ENCODE measurements at regions not wholly inside any gene's neighbourhood (a gene's known extent, or its start where the extent isn't known, plus 50 kb on each side); places are given as distances from the start of the nearest gene placed in this dataset.

DNA sequence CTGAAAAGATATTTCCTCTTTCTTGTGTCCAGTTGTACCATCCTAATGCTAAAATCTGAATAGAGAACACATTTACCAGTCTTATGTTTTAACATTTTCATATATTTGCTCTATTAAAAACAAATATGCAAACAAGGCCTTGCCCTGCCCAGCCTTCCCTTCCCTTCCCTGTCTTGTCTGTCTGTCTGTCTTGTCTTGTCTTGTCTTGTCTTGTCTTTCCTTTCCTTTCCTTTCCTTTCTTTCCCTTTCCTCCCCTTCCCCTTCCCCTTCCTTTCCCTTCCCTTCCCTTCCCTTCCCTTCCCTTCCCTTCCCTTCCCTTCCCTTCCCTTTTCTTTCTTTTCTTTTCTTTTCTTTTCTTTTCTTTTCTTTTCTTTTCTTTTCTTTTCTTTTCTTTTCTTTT lies 1103.5 kb downstream of the STIM2 start:
- TF ChIP-seq, protein P1, sequence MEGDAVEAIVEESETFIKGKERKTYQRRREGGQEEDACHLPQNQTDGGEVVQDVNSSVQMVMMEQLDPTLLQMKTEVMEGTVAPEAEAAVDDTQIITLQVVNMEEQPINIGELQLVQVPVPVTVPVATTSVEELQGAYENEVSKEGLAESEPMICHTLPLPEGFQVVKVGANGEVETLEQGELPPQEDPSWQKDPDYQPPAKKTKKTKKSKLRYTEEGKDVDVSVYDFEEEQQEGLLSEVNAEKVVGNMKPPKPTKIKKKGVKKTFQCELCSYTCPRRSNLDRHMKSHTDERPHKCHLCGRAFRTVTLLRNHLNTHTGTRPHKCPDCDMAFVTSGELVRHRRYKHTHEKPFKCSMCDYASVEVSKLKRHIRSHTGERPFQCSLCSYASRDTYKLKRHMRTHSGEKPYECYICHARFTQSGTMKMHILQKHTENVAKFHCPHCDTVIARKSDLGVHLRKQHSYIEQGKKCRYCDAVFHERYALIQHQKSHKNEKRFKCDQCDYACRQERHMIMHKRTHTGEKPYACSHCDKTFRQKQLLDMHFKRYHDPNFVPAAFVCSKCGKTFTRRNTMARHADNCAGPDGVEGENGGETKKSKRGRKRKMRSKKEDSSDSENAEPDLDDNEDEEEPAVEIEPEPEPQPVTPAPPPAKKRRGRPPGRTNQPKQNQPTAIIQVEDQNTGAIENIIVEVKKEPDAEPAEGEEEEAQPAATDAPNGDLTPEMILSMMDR (IDR thresholded peaks at IDR 0.05; ENCODE audit: insufficient read depth, low read length), result no peak
- TF ChIP-seq, protein P2, sequence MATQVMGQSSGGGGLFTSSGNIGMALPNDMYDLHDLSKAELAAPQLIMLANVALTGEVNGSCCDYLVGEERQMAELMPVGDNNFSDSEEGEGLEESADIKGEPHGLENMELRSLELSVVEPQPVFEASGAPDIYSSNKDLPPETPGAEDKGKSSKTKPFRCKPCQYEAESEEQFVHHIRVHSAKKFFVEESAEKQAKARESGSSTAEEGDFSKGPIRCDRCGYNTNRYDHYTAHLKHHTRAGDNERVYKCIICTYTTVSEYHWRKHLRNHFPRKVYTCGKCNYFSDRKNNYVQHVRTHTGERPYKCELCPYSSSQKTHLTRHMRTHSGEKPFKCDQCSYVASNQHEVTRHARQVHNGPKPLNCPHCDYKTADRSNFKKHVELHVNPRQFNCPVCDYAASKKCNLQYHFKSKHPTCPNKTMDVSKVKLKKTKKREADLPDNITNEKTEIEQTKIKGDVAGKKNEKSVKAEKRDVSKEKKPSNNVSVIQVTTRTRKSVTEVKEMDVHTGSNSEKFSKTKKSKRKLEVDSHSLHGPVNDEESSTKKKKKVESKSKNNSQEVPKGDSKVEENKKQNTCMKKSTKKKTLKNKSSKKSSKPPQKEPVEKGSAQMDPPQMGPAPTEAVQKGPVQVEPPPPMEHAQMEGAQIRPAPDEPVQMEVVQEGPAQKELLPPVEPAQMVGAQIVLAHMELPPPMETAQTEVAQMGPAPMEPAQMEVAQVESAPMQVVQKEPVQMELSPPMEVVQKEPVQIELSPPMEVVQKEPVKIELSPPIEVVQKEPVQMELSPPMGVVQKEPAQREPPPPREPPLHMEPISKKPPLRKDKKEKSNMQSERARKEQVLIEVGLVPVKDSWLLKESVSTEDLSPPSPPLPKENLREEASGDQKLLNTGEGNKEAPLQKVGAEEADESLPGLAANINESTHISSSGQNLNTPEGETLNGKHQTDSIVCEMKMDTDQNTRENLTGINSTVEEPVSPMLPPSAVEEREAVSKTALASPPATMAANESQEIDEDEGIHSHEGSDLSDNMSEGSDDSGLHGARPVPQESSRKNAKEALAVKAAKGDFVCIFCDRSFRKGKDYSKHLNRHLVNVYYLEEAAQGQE (IDR thresholded peaks at IDR 0.05; ENCODE audit: insufficient replicate concordance, low read depth), result no peak
- no peak for TF ChIP-seq POLR2AphosphoS5 (IDR thresholded peaks at IDR 0.05; ENCODE audit: low read depth)
- TF ChIP-seq GABPA (IDR thresholded peaks at IDR 0.05; ENCODE audit: low read depth), result no peak

Measured in HL-60 (cell line).